H1 (cell line): ENCODE measurements at regions not wholly inside any gene's neighbourhood (a gene's known extent, or its start where the extent isn't known, plus 50 kb on each side); places are given as distances from the start of the nearest gene placed in this dataset.

ENCODE experiments used
- CTCF ChIA-PET: fragments of 300-600 bp; sonication (Branson Sonifier 250); formaldehyde crosslinking; loops from one replicate; lab custom pipeline; 2021; ENCODE audit not compliant: partially characterized antibody; lab: Charles Lee
- POLR2A ChIA-PET: fragments of 300-600 bp; sonication (Branson Sonifier 250); formaldehyde crosslinking; loops from one replicate; lab custom pipeline; 2021; ENCODE audit warnings: inconsistent platforms; ENCODE audit not compliant: partially characterized antibody; lab: Charles Lee
- DNase-seq, 2 experiments: peaks; one replicate each; pipeline versions ENCODE4 v3.0.0 to v3.0.0-alpha.2; 2010 to 2022; ENCODE audit warnings: low spot score in 2 of 2, low read depth in 1 of 2, mixed read lengths in 1 of 2
- FAIRE-seq: peaks from 2 replicates; lab custom pipeline; 2011; peaks lifted over from hg19 to GRCh38; lab: Jason Lieb, UNC
- H2AFZ ChIP-seq: 2 replicates; pipeline ENCODE4 v1.8.1; 2012; ENCODE audit warnings: low read length, inconsistent platforms
- H2AK5ac ChIP-seq: 2 replicates; pipeline ENCODE4 v1.6.1; 2013; ENCODE audit warnings: low read depth, low read length
- H2BK120ac ChIP-seq: replicated peaks from 2 replicates; pipeline ENCODE3; 2013; ENCODE audit warnings: low read depth, low read length, inconsistent platforms
- H2BK12ac ChIP-seq: 2 replicates; pipeline ENCODE4 v1.6.1; 2013; ENCODE audit warnings: low read depth, low read length
- H2BK15ac ChIP-seq: 2 replicates; pipeline ENCODE4 v1.6.1; 2013; ENCODE audit warnings: low read length
- H2BK20ac ChIP-seq: 2 replicates; pipeline ENCODE4 v1.6.1; 2013; ENCODE audit warnings: low read length
- H2BK5ac ChIP-seq: 2 replicates; pipeline ENCODE4 v1.6.1; 2013; ENCODE audit warnings: low read depth, low read length
- H3K14ac ChIP-seq: 2 replicates; pipeline ENCODE4 v1.6.1; 2013; ENCODE audit warnings: inconsistent platforms; ENCODE audit not compliant: insufficient read length
- H3K18ac ChIP-seq: 2 replicates; pipeline ENCODE4 v1.6.1; 2013; ENCODE audit warnings: low read length; ENCODE audit errors: extremely low read depth
- H3K23ac ChIP-seq: 2 replicates; pipeline ENCODE4 v1.6.1; 2013; ENCODE audit warnings: inconsistent platforms; ENCODE audit not compliant: insufficient read length
- H3K23me2 ChIP-seq: 2 replicates; pipeline ENCODE4 v1.6.1; 2013; ENCODE audit warnings: low read depth, low read length
- H3K27ac ChIP-seq: 2 replicates; pipeline ENCODE4 v1.6.1; 2011; ENCODE audit warnings: low read depth, low read length, inconsistent platforms
- H3K27me3 ChIP-seq, 4 experiments: replicated peaks in 1 of 4; 1 replicate in 1 of 4; 2 replicates in 3 of 4; pipeline versions ENCODE4 v1.6.1 to v1.8.1; 2011 to 2013; ENCODE audit warnings: low read length in 3 of 4, mild to moderate bottlenecking in 3 of 4, inconsistent platforms in 2 of 4, mixed read lengths in 2 of 4, moderate library complexity in 1 of 4; ENCODE audit not compliant: control insufficient read depth in 3 of 4, insufficient read depth in 3 of 4; ENCODE audit errors: extremely low read depth in 1 of 4
- H3K36me3 ChIP-seq, 4 experiments: 2 replicates each; pipeline versions ENCODE4 v1.6.1 to v1.8.1; 2011 to 2013; ENCODE audit warnings: mild to moderate bottlenecking in 4 of 4, low read length in 3 of 4, moderate library complexity in 2 of 4, control low read depth in 1 of 4, inconsistent platforms in 1 of 4; ENCODE audit not compliant: insufficient read depth in 4 of 4, control insufficient read depth in 2 of 4
- H3K4ac ChIP-seq: replicated peaks from 2 replicates; pipeline ENCODE3; 2013; ENCODE audit warnings: low read length, low read depth, mixed read lengths, inconsistent platforms; ENCODE audit not compliant: insufficient read length
- H3K4me1 ChIP-seq, 4 experiments: replicated peaks in 1 of 4; 1 replicate in 1 of 4; 2 replicates in 3 of 4; pipeline versions ENCODE4 v1.6.1 to v1.8.1; 2011 to 2013; ENCODE audit warnings: low read length in 3 of 4, inconsistent platforms in 2 of 4, mixed read lengths in 1 of 4; ENCODE audit not compliant: insufficient read depth in 4 of 4, control insufficient read depth in 3 of 4
- H3K4me2 ChIP-seq, 2 experiments: 2 replicates each; pipeline versions ENCODE4 v1.6.1 to v1.8.1; 2011 to 2013; ENCODE audit warnings: low read depth in 2 of 2, low read length in 2 of 2, control low read depth in 1 of 2, inconsistent platforms in 1 of 2, mild to moderate bottlenecking in 1 of 2; ENCODE audit not compliant: insufficient read depth in 1 of 2
- H3K4me3 ChIP-seq, 4 experiments: fragments of 200-600, 300-600 bp in 1 of 4; sonication (generic), shearing (Covaris generic), sonication (Bioruptor Twin) in 1 of 4; 2 replicates each; pipeline versions ENCODE4 v1.5.1 to v1.8.1; 2011 to 2016; ENCODE audit warnings: low read length in 4 of 4, low read depth in 3 of 4, control low read depth in 2 of 4, inconsistent platforms in 2 of 4, mild to moderate bottlenecking in 2 of 4, mixed read lengths in 1 of 4, moderate library complexity in 1 of 4; ENCODE audit not compliant: insufficient read depth in 2 of 4; ENCODE audit errors: extremely low read depth in 1 of 4
- H3K56ac ChIP-seq: replicated peaks from 2 replicates; pipeline ENCODE3; 2013; ENCODE audit warnings: low read depth, mild to moderate bottlenecking, mixed read lengths, low read length, inconsistent platforms; ENCODE audit not compliant: insufficient read length
- H3K79me1 ChIP-seq: 2 replicates; pipeline ENCODE4 v1.6.1; 2013; ENCODE audit warnings: low read depth, low read length, control low read depth
- H3K79me2 ChIP-seq, 2 experiments: 2 replicates each; pipeline versions ENCODE4 v1.6.1 to v1.8.1; 2012 to 2013; ENCODE audit warnings: low read length in 2 of 2, mild to moderate bottlenecking in 2 of 2, inconsistent platforms in 1 of 2; ENCODE audit not compliant: insufficient read depth in 2 of 2, control insufficient read depth in 1 of 2
- H3K9ac ChIP-seq, 4 experiments: replicated peaks in 1 of 4; 1 replicate in 1 of 4; 2 replicates in 3 of 4; pipeline versions ENCODE4 v1.6.1 to v1.8.1; 2011 to 2013; ENCODE audit warnings: low read depth in 3 of 4, low read length in 3 of 4, control low read depth in 2 of 4, mild to moderate bottlenecking in 2 of 4, moderate library complexity in 2 of 4, inconsistent platforms in 1 of 4; ENCODE audit errors: extremely low read depth in 1 of 4
- H3K9me3 ChIP-seq, 2 experiments: 2 replicates each; pipeline versions ENCODE4 v1.6.1 to v1.8.1; 2012 to 2013; ENCODE audit warnings: mild to moderate bottlenecking in 2 of 2, moderate library complexity in 2 of 2, control low read depth in 1 of 2, inconsistent platforms in 1 of 2, low read depth in 1 of 2, low read length in 1 of 2, mixed read lengths in 1 of 2; ENCODE audit not compliant: insufficient read depth in 2 of 2
- H4K20me1 ChIP-seq, 2 experiments: replicated peaks in 1 of 2; 2 replicates each; pipeline versions ENCODE3 to v1.8.1; 2011 to 2013; ENCODE audit warnings: inconsistent platforms in 2 of 2, low read length in 2 of 2, mild to moderate bottlenecking in 1 of 2; ENCODE audit not compliant: insufficient read depth in 2 of 2, control insufficient read depth in 1 of 2
- H4K5ac ChIP-seq: 2 replicates; pipeline ENCODE4 v1.6.1; 2013; ENCODE audit warnings: low read length, low read depth, mixed read lengths, inconsistent platforms; ENCODE audit not compliant: insufficient read length
- H4K8ac ChIP-seq: 2 replicates; pipeline ENCODE4 v1.8.0; 2013; ENCODE audit warnings: mild to moderate bottlenecking, moderate library complexity, low read length, inconsistent platforms; ENCODE audit not compliant: insufficient read depth; ENCODE audit errors: extremely low read depth
- H4K91ac ChIP-seq: replicated peaks from 2 replicates; pipeline ENCODE3; 2013; ENCODE audit warnings: low read length, mixed read lengths, inconsistent platforms; ENCODE audit not compliant: insufficient read length
- BCL11A ChIP-seq, 2 experiments: IDR thresholded peaks; one replicate each; pipeline ENCODE4 v1.6.1; 2011; ENCODE audit warnings: low read depth in 2 of 2, low read length in 2 of 2, mild to moderate bottlenecking in 2 of 2
- CBX5 ChIP-seq: fragments of 300-800, 300-1000 bp; sonication (generic); IDR thresholded peaks from 2 replicates; pipeline ENCODE4 v1.7.1; 2016; ENCODE audit warnings: antibody characterized with exemption, low read length, low read depth
- CREB1 ChIP-seq: IDR thresholded peaks from 2 replicates; pipeline ENCODE4 v1.6.1; 2012; ENCODE audit warnings: inconsistent platforms
- JUND ChIP-seq: IDR thresholded peaks from 2 replicates; pipeline ENCODE4 v1.6.1; 2011; ENCODE audit warnings: mild to moderate bottlenecking, improper control_type of control experiment, low read length
- RXRA ChIP-seq: IDR thresholded peaks from 2 replicates; pipeline ENCODE4 v1.6.1; 2011; ENCODE audit warnings: low read depth, mild to moderate bottlenecking, low read length, moderate library complexity; ENCODE audit not compliant: insufficient read depth
- SP2 ChIP-seq: IDR thresholded peaks from 2 replicates; pipeline ENCODE4 v1.6.1; 2012; ENCODE audit warnings: mild to moderate bottlenecking, low read length, inconsistent platforms
- TAF7 ChIP-seq: optimal IDR thresholded peaks from 2 replicates; pipeline ENCODE3; 2011; ENCODE audit warnings: low read depth, mild to moderate bottlenecking, inconsistent platforms, low read length, moderate library complexity, borderline replicate concordance
- TBP ChIP-seq: IDR thresholded peaks from 2 replicates; pipeline ENCODE4 v1.6.1; 2011; ENCODE audit warnings: low read depth, low read length, improper control_type of control experiment
- YY1 ChIP-seq: IDR thresholded peaks from 2 replicates; pipeline ENCODE4 v1.6.1; 2011; ENCODE audit warnings: low read depth, mild to moderate bottlenecking, low read length
- ZNF274 ChIP-seq: IDR thresholded peaks from 2 replicates; pipeline ENCODE4 v1.7.0; 2012; ENCODE audit warnings: low read length, borderline replicate concordance; ENCODE audit errors: extremely low read depth
- WGBS, 2 experiments: shearing (Covaris generic) in 1 of 2; methylation state at CpG; one replicate each; pipeline versions ENCODE4 v1.1.6 to v1.1.7; 2013 to 2015; ENCODE audit warnings: low lambda C conversion rate in 2 of 2, mixed read lengths in 2 of 2, inconsistent platforms in 1 of 2, low coverage in 1 of 2, missing lambda C conversion rate in 1 of 2; ENCODE audit not compliant: insufficient replicate concordance in 2 of 2, insufficient coverage in 1 of 2, insufficient read length in 1 of 2; ENCODE audit errors: extremely low coverage in 1 of 2, missing lambda C conversion rate in 1 of 2; 5-methylcytosine and 5-hydroxymethylcytosine counted together
- TF ChIP-seq, protein P1 (sequence below): IDR thresholded peaks from 2 replicates; pipeline ENCODE4 v1.6.1; 2012; ENCODE audit warnings: inconsistent platforms

DNA sequence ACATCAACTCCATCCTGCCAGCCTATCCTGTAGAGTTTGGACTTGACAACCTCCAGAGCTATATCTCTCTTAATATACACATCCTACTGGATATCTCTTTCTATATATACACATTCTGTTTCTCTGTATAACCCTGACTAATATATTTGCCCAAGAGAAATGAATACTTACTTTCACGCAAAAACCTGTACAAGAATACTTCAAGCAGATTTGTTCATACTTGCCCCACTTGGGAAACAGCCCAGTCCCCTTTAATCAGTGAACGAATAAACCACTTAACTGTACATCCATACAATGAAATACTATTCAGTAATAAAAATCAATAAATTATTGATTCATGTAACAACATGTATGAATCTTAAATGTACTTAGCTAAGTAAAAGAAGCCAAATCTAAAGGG lies 251.1 kb upstream of the PHYHIPL start:
- no peaks in the 10 kb centered on the region for H3K36me3 ChIP-seq
- DNase-seq, result no peak
- no peaks in the 10 kb centered on the region for H3K27me3 ChIP-seq
- no peak overlapping the region for H2BK12ac ChIP-seq
- no peak overlapping the region for H2BK15ac ChIP-seq
- no peak overlapping the region for H2AK5ac ChIP-seq
- no peak overlapping the region for H3K18ac ChIP-seq
- no peak overlapping the region for H4K91ac ChIP-seq
- H2AFZ ChIP-seq, result no peak overlapping the region
- H3K14ac ChIP-seq, result no peak overlapping the region
- H3K23me2 ChIP-seq, result no peaks in the 10 kb centered on the region
- no peak overlapping the region for H2BK120ac ChIP-seq
- H3K23ac ChIP-seq, result no peak overlapping the region
- no peak overlapping the region for H3K4ac ChIP-seq
- no peak overlapping the region for H3K27ac ChIP-seq
- H3K79me1 ChIP-seq, result no peaks in the 10 kb centered on the region
- H3K4me2 ChIP-seq, result no peak overlapping the region
- ChIA-PET CTCF (no interaction called here), POLR2A (no interaction called here)
- H3K4me3 ChIP-seq, result no peak overlapping the region
- H3K56ac ChIP-seq, result no peak overlapping the region
- no peaks in the 10 kb centered on the region for H3K9me3 ChIP-seq
- no peak overlapping the region for H2BK20ac ChIP-seq
- TF ChIP-seq RXRA, result no peak
- TF ChIP-seq ZNF274, result no peak
- no peak for TF ChIP-seq SP2
- TF ChIP-seq TBP, result no peak
- no peak for TF ChIP-seq JUND
- TF ChIP-seq TAF7, result no peak
- TF ChIP-seq, protein P1, sequence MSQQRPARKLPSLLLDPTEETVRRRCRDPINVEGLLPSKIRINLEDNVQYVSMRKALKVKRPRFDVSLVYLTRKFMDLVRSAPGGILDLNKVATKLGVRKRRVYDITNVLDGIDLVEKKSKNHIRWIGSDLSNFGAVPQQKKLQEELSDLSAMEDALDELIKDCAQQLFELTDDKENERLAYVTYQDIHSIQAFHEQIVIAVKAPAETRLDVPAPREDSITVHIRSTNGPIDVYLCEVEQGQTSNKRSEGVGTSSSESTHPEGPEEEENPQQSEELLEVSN, result no peak
- TF ChIP-seq BCL11A (IDR thresholded peaks at IDR 0.05; ENCODE audit: low read depth in 2 of 2, low read length in 2 of 2), result no peak
- TF ChIP-seq CREB1, result no peak
- TF ChIP-seq YY1, result no peak
- TF ChIP-seq CBX5, result no peak
- FAIRE-seq, result no peak
- H3K79me2 ChIP-seq, result no peaks in the 10 kb centered on the region
- H4K20me1 ChIP-seq, result no peaks in the 10 kb centered on the region
- no peak overlapping the region for H3K9ac ChIP-seq
- H4K8ac ChIP-seq, result no peak overlapping the region
- no peaks in the 10 kb centered on the region; a peak in 1 of 7 replicates for H3K4me1 ChIP-seq
- no peak overlapping the region for H2BK5ac ChIP-seq
- H4K5ac ChIP-seq, result no peak overlapping the region
- WGBS, 2 experiments, result 86% methylated on average over 2 of the region's 2 CpGs; no CpG with 5 or more reads in 1 of the 2 experiments
